Medulla oblongata (tissue), 1 donor: ENCODE measurements at regions not wholly inside any gene's neighbourhood (a gene's known extent, or its start where the extent isn't known, plus 50 kb on each side); places are given as distances from the start of the nearest gene placed in this dataset.

Source experiments
- DNase-seq: peaks from one replicate; pipeline ENCODE4 v3.0.0-alpha.2; 2015; ENCODE audit errors: extremely low spot score

GRCh38 chr4:152159773-152160172 is 376.1 kb downstream of the FBXW7 start:
- DNase-seq, result no peak

- DNase-seq, result no peak
Observed at GRCh38 chr4:152158225-152158624, 377.7 kb downstream of the FBXW7 start.

GRCh38 chr4:152157629-152158028 is 378.3 kb downstream of the FBXW7 start:
- DNase-seq, result no peak

GRCh38 chr4:152156442-152156841 is 379.4 kb downstream of the FBXW7 start:
- DNase-seq, result no peak

DNA sequence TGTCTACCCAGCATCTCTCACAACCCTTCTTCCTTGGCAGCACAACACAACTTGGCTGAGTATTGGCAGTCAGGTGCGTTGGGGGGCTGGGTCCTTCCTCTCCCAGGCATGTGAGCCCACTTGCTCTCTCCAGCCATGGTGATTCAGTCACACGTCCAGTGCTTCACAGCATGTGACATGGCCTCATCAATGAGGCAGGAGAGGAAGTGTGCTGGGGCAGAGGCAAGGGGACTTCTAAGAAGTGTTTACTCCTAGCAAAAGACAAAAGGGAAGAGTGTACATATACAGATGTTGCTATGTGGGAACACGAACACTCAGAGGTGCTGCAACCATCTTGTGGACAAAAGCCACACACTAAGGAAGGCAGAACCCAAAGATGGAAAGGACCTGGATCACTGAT is 380.8 kb downstream of the FBXW7 start:
- no peak for DNase-seq

GRCh38 chr4:152154433-152154832 is 381.5 kb downstream of the FBXW7 start:
- no peak for DNase-seq

- DNase-seq, result no peak
Observed at GRCh38 chr4:152153476-152154270, 382.2 kb downstream of the FBXW7 start.

- DNase-seq, result no peak
Observed at GRCh38 chr4:152150214-152150613, 385.7 kb downstream of the FBXW7 start.

DNA sequence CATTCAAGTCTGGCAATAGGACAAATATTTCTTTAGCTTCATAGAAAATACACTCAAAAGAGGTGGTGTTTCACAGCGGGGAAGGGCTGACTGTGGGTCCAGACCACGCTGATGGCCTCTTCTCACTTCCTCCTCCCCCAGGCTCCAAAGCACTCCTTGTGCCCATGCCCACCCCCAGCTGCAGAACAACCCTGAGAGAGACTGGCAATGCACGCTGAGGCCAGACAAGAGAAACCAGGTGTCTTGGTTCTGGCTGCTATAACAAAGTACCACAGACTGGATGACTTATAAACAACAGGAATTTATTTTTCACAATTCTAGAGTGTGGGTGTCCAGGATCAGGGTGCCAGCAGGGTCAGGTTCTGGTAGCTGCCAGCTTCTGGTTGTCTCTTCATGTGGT is 386.1 kb downstream of the FBXW7 start:
- no peak for DNase-seq

DNA sequence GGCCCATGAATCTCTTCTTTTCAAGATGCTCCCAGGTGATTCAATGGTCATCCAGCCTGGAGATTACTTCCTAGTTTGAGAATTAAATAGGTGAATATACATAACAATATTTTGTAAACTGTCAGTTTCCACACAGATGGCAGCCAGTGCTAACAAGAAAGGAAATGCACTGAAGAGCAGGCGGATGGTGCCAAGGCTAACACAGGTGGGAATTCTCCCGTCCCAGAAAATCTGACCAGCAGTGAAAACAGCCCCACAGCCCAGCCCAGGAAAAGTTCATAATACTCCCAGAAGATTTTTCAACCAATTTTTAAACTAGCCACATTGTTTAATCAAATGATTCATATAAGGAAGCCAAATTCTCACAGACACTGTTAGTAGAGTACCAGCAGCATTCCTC is 387.2 kb upstream of the GATB start:
- DNase-seq, result no peak

DNA sequence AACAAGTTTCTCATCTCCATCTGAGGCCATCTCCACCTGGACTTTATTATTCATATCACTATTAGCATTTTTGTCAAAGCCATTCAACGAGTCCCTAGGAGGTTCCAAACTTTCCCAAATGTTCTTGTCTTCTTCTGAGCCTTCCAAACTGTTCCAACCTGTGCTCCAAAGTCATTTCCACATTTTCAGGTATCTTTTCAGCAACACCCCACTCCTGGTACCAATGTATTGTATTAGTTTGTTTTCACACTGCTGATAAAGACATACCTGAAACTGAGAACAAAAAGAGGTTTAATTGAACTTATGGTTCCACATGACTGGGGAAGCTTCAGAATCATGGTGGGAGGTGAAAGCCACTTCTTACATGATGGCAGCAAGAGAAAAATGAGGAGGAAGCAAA is 385.4 kb upstream of the GATB start:
- no peak for DNase-seq

DNA sequence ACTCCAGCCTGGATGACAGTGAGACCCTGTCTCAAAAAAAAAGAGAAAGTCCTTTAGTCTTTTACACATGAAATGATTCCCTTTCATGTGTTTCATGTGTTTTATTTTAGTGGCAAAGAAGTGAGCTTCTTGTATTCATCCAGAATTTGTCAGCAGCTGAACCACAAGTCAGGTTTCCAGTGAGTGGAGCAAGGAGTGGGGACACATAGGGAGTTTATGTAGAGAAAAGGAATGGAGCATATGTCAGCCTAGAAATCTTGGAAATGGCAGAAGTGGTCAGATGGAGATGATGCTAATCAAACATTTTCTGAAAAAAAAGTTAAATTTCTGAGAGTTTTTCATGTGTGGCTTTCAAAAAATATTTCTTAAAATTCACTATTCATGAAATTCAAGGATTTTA is 383.0 kb upstream of the GATB start:
- no peak for DNase-seq

DNA sequence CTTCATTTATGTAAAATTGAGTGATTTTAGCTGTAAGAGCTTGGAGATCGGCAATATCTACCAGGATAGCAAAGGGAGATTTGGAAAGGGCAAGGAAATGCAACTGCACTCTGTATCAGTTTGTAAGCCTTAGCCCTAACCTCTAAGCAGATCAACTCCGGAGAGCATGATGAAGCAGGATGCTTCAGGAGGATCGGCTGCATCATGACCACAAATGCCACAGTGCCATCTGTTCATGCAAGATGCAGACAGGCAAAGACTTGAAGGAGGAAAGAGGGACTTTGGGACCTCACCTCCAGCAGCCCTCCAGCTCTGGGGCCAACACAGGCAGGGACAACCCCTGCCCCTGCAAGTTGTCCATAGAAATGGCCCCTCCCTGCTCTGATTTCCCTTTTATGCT is 377.6 kb upstream of the GATB start:
- DNase-seq, result no peak

DNA sequence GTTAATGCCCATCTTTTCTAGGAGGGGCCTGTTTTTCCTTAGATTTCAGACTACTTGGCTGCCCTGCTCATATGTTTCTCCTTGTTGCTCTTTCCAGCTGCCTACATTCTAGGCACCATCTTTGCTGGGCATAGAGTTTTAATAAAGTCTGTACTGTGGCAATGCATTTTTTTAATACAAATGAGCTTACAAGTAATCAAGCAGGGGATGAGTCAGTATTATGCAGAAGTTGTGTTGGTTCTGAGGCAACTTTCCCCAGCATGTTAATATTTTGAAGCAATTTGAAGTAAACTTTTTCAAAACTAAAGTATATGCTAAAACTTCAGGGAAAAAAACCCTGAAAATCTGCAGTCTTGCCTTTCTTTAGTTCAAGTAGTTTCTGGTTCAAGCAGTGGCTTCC is 372.0 kb upstream of the GATB start:
- no peak for DNase-seq

DNA sequence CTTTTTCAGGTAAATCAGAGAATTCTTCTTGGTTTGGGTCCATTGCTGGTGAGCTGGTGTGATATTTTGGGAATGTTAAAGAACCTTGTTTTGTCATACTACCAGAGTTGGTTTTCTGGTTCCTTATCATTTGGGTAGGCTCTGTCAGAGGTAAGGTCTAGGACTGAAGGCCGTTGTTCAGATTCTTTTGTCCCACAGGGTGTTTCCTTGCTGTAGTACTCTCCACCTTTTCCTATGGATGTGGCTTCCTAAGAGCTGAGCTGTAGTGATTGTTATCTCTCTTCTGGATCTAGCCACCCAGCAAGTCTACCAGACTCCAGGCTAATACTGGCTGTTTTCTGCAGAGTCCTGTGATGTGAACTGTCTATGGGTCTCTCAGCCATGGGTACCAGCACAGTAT is 367.5 kb upstream of the GATB start:
- DNase-seq, result no peak

DNA sequence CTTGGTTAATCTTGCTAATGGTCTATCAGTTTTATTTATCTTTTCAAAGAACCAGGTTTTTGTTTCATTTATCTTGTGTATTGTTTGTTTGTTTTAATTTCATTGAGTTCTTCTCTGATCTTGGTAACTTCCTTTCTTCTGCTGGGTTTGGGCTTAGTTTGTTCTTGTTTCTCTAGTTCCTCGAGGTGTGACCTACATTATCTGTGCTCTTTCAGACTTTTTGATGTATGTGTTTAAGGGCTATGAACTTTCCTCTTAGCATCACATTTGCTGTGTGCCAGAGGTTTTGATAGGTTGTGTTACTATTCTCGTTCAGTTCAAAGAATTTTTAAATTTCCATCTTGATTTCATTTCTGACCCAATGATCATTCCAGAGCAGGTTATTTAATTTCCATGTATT is 365.4 kb upstream of the GATB start:
- DNase-seq, result no peak

GRCh38 chr4:152118819-152119553 is 358.2 kb upstream of the GATB start:
- no peak for DNase-seq

- DNase-seq, result no peak
Observed at GRCh38 chr4:152117933-152118507, 357.2 kb upstream of the GATB start.

GRCh38 chr4:152117520-152117919 is 356.7 kb upstream of the GATB start:
- no peak for DNase-seq

- no peak for DNase-seq
Observed at GRCh38 chr4:152117054-152117453, 356.2 kb upstream of the GATB start.

GRCh38 chr4:152115794-152116193 is 355.0 kb upstream of the GATB start:
- DNase-seq, result no peak

GRCh38 chr4:152115118-152115517 is 354.3 kb upstream of the GATB start:
- no peak for DNase-seq

GRCh38 chr4:152114562-152114961 is 353.8 kb upstream of the GATB start:
- no peak for DNase-seq
